ENCODE measurements at regions not wholly inside any gene's neighbourhood (a gene's known extent, or its start where the extent isn't known, plus 50 kb on each side); places are given as distances from the start of the nearest gene placed in this dataset.

- H3K36me3 ChIP-seq (ENCODE audit: control insufficient read depth, insufficient read depth, low read length) = no peaks in the 10 kb centered on the region
- no peaks in the 10 kb centered on the region for H3K27me3 ChIP-seq (ENCODE audit: control insufficient read depth, insufficient read depth, low read length)
- H3K4me1 ChIP-seq (ENCODE audit: control insufficient read depth, insufficient read depth, low read length) = peaks cover 19% of the 10 kb centered on the region
- no peak overlapping the region for H3K27ac ChIP-seq (ENCODE audit: low read length)
- H3K9me3 ChIP-seq (replicated peaks; ENCODE audit: control insufficient read depth, low read depth, low read length) = no peaks in the 10 kb centered on the region
- no peak overlapping the region for H3K4me3 ChIP-seq (ENCODE audit: low read length)
- no peak for DNase-seq
- no CpG with 5 or more reads among the region's 2 CpGs for WGBS (ENCODE audit: insufficient coverage)
These were observed 83.6 kb upstream of the BARX2 start for GRCh38 chr11:129292092-129292491.

GRCh38 chr11:129291546-129291945 is 84.1 kb upstream of the BARX2 start:
- Histone ChIP-seq H3K27me3 (ENCODE audit: control insufficient read depth, insufficient read depth, low read length) (no peaks in the 10 kb centered on the region), H3K27ac (ENCODE audit: low read length) (no peak overlapping the region), H3K36me3 (ENCODE audit: control insufficient read depth, insufficient read depth, low read length) (no peaks in the 10 kb centered on the region), H3K4me1 (ENCODE audit: control insufficient read depth, insufficient read depth, low read length) (peaks cover 20% of the 10 kb centered on the region), H3K4me3 (ENCODE audit: low read length) (no peak overlapping the region), H3K9me3 (replicated peaks; ENCODE audit: control insufficient read depth, low read depth, low read length) (no peaks in the 10 kb centered on the region)
- 15% methylated on average over 5 of the region's 5 CpGs for WGBS (ENCODE audit: insufficient coverage)
- DNase-seq = peak; percentile 68

GRCh38 chr11:129290966-129291365 is 84.7 kb upstream of the BARX2 start:
- Histone ChIP-seq H3K27me3 (ENCODE audit: control insufficient read depth, insufficient read depth, low read length) (no peaks in the 10 kb centered on the region), H3K4me1 (ENCODE audit: control insufficient read depth, insufficient read depth, low read length) (peaks cover 14% of the 10 kb centered on the region)
- WGBS (ENCODE audit: insufficient coverage) = 60% methylated on average over 2 of the region's 7 CpGs

DNA sequence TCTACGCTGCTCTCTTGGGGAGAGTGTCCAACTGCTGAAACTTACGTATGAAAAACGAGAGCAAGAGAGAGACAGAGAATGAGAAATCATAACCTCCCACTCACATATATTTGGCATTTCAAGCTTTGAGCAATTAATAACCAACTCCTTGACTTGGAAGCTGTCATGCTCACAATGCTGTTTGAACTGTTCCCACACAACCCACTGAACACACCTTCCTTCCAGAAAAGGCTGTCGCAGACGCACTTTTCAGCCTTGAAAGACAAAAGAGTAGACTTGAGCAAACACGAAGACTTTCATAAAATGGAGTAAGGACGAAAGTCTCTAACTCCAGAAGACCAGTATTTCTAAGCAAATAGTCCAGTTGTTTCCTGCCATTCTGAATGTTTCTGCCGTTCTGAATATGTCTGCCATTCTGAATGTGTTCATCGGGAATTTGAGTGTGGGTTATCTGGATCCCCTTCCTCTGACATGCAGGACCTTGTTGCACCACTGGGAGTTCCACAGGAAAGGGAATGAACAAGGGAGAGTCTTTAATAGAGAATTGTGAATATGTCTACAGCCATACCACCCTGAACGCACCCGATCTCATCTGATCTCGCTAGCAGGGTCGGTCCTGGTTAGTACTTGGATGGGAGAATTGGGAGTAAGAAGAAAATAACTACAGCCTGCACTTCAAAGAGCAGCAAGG is 86.2 kb upstream of the BARX2 start:
- H3K36me3 ChIP-seq (ENCODE audit: control insufficient read depth, insufficient read depth, low read length) = no peaks in the 10 kb centered on the region

More at GRCh38 chr11:129290966-129291365, 84.7 kb upstream of the BARX2 start:
- no peak for DNase-seq
- Histone ChIP-seq H3K36me3 (ENCODE audit: control insufficient read depth, insufficient read depth, low read length) (no peaks in the 10 kb centered on the region), H3K4me3 (ENCODE audit: low read length) (no peak overlapping the region), H3K9me3 (replicated peaks; ENCODE audit: control insufficient read depth, low read depth, low read length) (no peaks in the 10 kb centered on the region), H3K27ac (ENCODE audit: low read length) (no peak overlapping the region)

DNA sequence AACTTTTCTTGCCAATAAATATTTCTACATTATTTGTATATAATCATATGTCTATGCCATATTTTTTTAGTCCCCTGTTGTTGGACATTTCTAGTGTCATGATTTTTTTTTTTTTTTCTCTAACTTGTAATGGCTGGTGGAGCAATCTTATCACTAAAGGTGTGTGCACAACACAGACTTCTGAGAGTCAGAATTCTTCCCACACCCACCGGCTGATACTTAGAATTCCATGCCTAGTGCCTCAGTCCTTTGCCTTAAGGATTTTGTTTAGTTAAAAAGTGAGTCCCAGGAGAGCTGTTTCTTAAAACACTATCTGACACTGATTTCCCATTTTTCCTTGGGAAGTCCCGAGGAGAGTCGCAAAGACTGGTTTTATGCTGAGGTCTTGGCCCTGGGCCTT is 87.7 kb upstream of the BARX2 start:
- H3K9me3 ChIP-seq (replicated peaks; ENCODE audit: control insufficient read depth, low read depth, low read length) = no peaks in the 10 kb centered on the region
- DNase-seq = peak; percentile 36
- peaks cover 7% of the 10 kb centered on the region for H3K4me1 ChIP-seq (ENCODE audit: control insufficient read depth, insufficient read depth, low read length)
- no CpG with 5 or more reads among the region's 3 CpGs for WGBS (ENCODE audit: insufficient coverage)
- no peak overlapping the region for H3K4me3 ChIP-seq (ENCODE audit: low read length)
- H3K36me3 ChIP-seq (ENCODE audit: control insufficient read depth, insufficient read depth, low read length) = no peaks in the 10 kb centered on the region
- H3K27me3 ChIP-seq (ENCODE audit: control insufficient read depth, insufficient read depth, low read length) = no peaks in the 10 kb centered on the region
- no peak overlapping the region for H3K27ac ChIP-seq (ENCODE audit: low read length)

More for the DNA sequence above, 86.2 kb upstream of the BARX2 start:
- no peak overlapping the region for H3K4me3 ChIP-seq (ENCODE audit: low read length)
- peaks cover 7% of the 10 kb centered on the region for H3K4me1 ChIP-seq (ENCODE audit: control insufficient read depth, insufficient read depth, low read length)
- no peaks in the 10 kb centered on the region for H3K9me3 ChIP-seq (replicated peaks; ENCODE audit: control insufficient read depth, low read depth, low read length)
- H3K27ac ChIP-seq (ENCODE audit: low read length) = no peak overlapping the region
- H3K27me3 ChIP-seq (ENCODE audit: control insufficient read depth, insufficient read depth, low read length) = no peaks in the 10 kb centered on the region
- DNase-seq = no peak
- WGBS (ENCODE audit: insufficient coverage) = 83% methylated on average over 5 of the region's 13 CpGs

DNA sequence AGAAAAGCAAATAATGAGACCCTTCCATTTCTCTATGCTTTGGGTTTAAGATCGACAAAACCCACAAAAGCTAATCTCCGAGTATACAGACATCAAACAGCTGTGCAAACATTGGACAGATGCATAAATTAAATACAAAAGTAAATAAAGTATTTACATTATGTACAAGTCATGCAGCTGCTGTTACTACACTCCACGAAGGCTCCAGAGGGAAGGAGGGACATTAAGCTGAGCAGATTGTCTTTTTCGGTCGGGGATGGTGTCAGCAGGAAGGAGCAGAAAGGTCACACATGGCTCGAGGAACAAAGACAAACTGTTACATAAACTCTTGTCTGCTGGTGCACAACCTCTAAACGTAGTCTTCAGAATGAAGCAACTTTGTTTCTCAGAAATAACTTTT is 88.8 kb upstream of the BARX2 start:
- no peaks in the 10 kb centered on the region for H3K36me3 ChIP-seq (ENCODE audit: control insufficient read depth, insufficient read depth, low read length)
- WGBS (ENCODE audit: insufficient coverage) = 24% methylated on average over 4 of the region's 7 CpGs
- no peak overlapping the region for H3K4me3 ChIP-seq (ENCODE audit: low read length)
- no peaks in the 10 kb centered on the region for H3K9me3 ChIP-seq (replicated peaks; ENCODE audit: control insufficient read depth, low read depth, low read length)
- no peak overlapping the region for H3K27ac ChIP-seq (ENCODE audit: low read length)
- H3K4me1 ChIP-seq (ENCODE audit: control insufficient read depth, insufficient read depth, low read length) = peaks cover 7% of the 10 kb centered on the region
- no peaks in the 10 kb centered on the region for H3K27me3 ChIP-seq (ENCODE audit: control insufficient read depth, insufficient read depth, low read length)
- peak; percentile 57 for DNase-seq

DNA sequence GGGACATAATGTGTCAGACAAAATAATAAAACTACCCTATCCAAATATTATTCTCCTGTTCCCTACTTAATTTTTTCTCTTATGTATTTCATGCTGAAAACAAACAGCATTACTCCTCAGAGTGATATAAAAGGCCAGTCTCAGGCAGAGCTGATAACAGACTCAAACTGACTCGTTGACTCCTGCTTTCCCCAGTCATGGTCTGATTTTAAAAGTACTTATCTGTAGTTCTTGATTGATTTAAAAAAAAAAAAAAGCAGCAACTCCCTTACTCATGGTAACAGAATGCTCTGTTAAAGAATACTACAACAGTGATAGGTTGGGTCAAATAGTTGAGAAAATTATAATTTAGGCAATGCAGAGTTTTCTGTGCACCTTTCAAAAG is 90.3 kb upstream of the BARX2 start:
- Histone ChIP-seq H3K4me3 (ENCODE audit: low read length) (no peak overlapping the region), H3K27me3 (ENCODE audit: control insufficient read depth, insufficient read depth, low read length) (no peaks in the 10 kb centered on the region), H3K27ac (ENCODE audit: low read length) (peak overlapping the region; percentile 86), H3K36me3 (ENCODE audit: control insufficient read depth, insufficient read depth, low read length) (no peaks in the 10 kb centered on the region), H3K9me3 (replicated peaks; ENCODE audit: control insufficient read depth, low read depth, low read length) (no peaks in the 10 kb centered on the region), H3K4me1 (ENCODE audit: control insufficient read depth, insufficient read depth, low read length) (peaks cover 3% of the 10 kb centered on the region)
- no CpG with 5 or more reads among the region's 1 CpG for WGBS (ENCODE audit: insufficient coverage)
- no peak for DNase-seq

- no peaks in the 10 kb centered on the region for H3K9me3 ChIP-seq (replicated peaks; ENCODE audit: control insufficient read depth, low read depth, low read length)
- H3K4me1 ChIP-seq (ENCODE audit: control insufficient read depth, insufficient read depth, low read length) = peaks cover 12% of the 10 kb centered on the region
- H3K4me3 ChIP-seq (ENCODE audit: low read length) = no peak overlapping the region
- WGBS (ENCODE audit: insufficient coverage) = no CpG with 5 or more reads among the region's 1 CpG
- H3K27me3 ChIP-seq (ENCODE audit: control insufficient read depth, insufficient read depth, low read length) = peaks cover 2% of the 10 kb centered on the region
- no peak overlapping the region for H3K27ac ChIP-seq (ENCODE audit: low read length)
- DNase-seq = no peak
- no peaks in the 10 kb centered on the region for H3K36me3 ChIP-seq (ENCODE audit: control insufficient read depth, insufficient read depth, low read length)
These were observed 91.0 kb upstream of the ARHGAP32 start for GRCh38 chr11:129283141-129283540.

GRCh38 chr11:129282634-129283033 is 90.5 kb upstream of the ARHGAP32 start:
- Histone ChIP-seq H3K36me3 (ENCODE audit: control insufficient read depth, insufficient read depth, low read length) (no peaks in the 10 kb centered on the region), H3K27ac (ENCODE audit: low read length) (no peak overlapping the region), H3K4me3 (ENCODE audit: low read length) (no peak overlapping the region), H3K9me3 (replicated peaks; ENCODE audit: control insufficient read depth, low read depth, low read length) (no peaks in the 10 kb centered on the region), H3K27me3 (ENCODE audit: control insufficient read depth, insufficient read depth, low read length) (peaks cover 2% of the 10 kb centered on the region), H3K4me1 (ENCODE audit: control insufficient read depth, insufficient read depth, low read length) (peaks cover 12% of the 10 kb centered on the region)
- DNase-seq = no peak
- WGBS (ENCODE audit: insufficient coverage) = 53% methylated on average over 2 of the region's 2 CpGs

GRCh38 chr11:129281471-129282415 is 89.6 kb upstream of the ARHGAP32 start:
- Histone ChIP-seq H3K27me3 (ENCODE audit: control insufficient read depth, insufficient read depth, low read length) (peaks cover 2% of the 10 kb centered on the region), H3K27ac (ENCODE audit: low read length) (no peak overlapping the region), H3K4me1 (ENCODE audit: control insufficient read depth, insufficient read depth, low read length) (peaks cover 9% of the 10 kb centered on the region), H3K4me3 (ENCODE audit: low read length) (no peak overlapping the region), H3K36me3 (ENCODE audit: control insufficient read depth, insufficient read depth, low read length) (no peaks in the 10 kb centered on the region), H3K9me3 (replicated peaks; ENCODE audit: control insufficient read depth, low read depth, low read length) (no peaks in the 10 kb centered on the region)
- DNase-seq = peak; percentile 82
- WGBS (ENCODE audit: insufficient coverage) = 65% methylated on average over 7 of the region's 11 CpGs
